Cardiac muscle cell (in vitro differentiated cells and primary cell): ENCODE measurements at regions not wholly inside any gene's neighbourhood (a gene's known extent, or its start where the extent isn't known, plus 50 kb on each side); places are given as distances from the start of the nearest gene placed in this dataset.
"Not testable (repeated sequence)": the region's sequence is repeated elsewhere in the genome, so short reads cannot be mapped to it uniquely, and the experiment has no call there.

ENCODE experiments used
- DNase-seq, 2 donors: peaks; one replicate each; pipeline versions ENCODE4 v3.0.0 to v3.0.0-alpha.2; 2010 to 2017; ENCODE audit warnings: low read depth in 1 of 2, low spot score in 1 of 2
- H3K27ac ChIP-seq: fragments of 200-600 bp; sonication (generic); 2 replicates; pipeline ENCODE4 v1.5.1; 2016
- H3K27me3 ChIP-seq: fragments of 200-600 bp; sonication (generic); 2 replicates; pipeline ENCODE4 v1.6.0; 2016; ENCODE audit warnings: control low read depth
- H3K36me3 ChIP-seq: fragments of 200-600 bp; sonication (generic); 2 replicates; pipeline ENCODE4 v1.5.1; 2016; ENCODE audit warnings: control low read depth
- H3K4me1 ChIP-seq: fragments of 200-600 bp; sonication (generic); 2 replicates; pipeline ENCODE4 v1.8.1; 2017; ENCODE audit warnings: low read depth, mild to moderate bottlenecking, mixed run types
- H3K4me3 ChIP-seq: fragments of 200-600 bp; sonication (generic); 2 replicates; pipeline ENCODE4 v1.5.1; 2016; ENCODE audit warnings: mild to moderate bottlenecking
- H3K9me3 ChIP-seq: fragments of 200-600 bp; sonication (generic); 2 replicates; pipeline ENCODE4 v1.5.1; 2017; ENCODE audit warnings: low read depth, mild to moderate bottlenecking, control low read depth
- TF ChIP-seq, protein P1 (sequence below): IDR thresholded peaks from 2 replicates; pipeline ENCODE4 v1.5.1; 2012; ENCODE audit warnings: low read depth, mild to moderate bottlenecking, low read length

- not testable (repeated sequence) for DNase-seq, H3K27me3 ChIP-seq, H3K27ac ChIP-seq, H3K4me1 ChIP-seq, H3K9me3 ChIP-seq, H3K36me3 ChIP-seq, H3K4me3 ChIP-seq
Observed at GRCh38 chr7:56697058-56697457, 435.2 kb downstream of the ZNF479 start.

- H3K27me3 ChIP-seq, result no peaks in the 10 kb centered on the region
- no peaks in the 10 kb centered on the region for H3K36me3 ChIP-seq
- no peak for DNase-seq
- no peak overlapping the region for H3K27ac ChIP-seq
- no peaks in the 10 kb centered on the region for H3K4me1 ChIP-seq
- TF ChIP-seq, protein P1, sequence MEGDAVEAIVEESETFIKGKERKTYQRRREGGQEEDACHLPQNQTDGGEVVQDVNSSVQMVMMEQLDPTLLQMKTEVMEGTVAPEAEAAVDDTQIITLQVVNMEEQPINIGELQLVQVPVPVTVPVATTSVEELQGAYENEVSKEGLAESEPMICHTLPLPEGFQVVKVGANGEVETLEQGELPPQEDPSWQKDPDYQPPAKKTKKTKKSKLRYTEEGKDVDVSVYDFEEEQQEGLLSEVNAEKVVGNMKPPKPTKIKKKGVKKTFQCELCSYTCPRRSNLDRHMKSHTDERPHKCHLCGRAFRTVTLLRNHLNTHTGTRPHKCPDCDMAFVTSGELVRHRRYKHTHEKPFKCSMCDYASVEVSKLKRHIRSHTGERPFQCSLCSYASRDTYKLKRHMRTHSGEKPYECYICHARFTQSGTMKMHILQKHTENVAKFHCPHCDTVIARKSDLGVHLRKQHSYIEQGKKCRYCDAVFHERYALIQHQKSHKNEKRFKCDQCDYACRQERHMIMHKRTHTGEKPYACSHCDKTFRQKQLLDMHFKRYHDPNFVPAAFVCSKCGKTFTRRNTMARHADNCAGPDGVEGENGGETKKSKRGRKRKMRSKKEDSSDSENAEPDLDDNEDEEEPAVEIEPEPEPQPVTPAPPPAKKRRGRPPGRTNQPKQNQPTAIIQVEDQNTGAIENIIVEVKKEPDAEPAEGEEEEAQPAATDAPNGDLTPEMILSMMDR, result no peak
- no peaks in the 10 kb centered on the region for H3K9me3 ChIP-seq
- H3K4me3 ChIP-seq, result no peak overlapping the region
Observed at GRCh38 chr7:56686276-56686859, 445.9 kb downstream of the ZNF479 start.

DNA sequence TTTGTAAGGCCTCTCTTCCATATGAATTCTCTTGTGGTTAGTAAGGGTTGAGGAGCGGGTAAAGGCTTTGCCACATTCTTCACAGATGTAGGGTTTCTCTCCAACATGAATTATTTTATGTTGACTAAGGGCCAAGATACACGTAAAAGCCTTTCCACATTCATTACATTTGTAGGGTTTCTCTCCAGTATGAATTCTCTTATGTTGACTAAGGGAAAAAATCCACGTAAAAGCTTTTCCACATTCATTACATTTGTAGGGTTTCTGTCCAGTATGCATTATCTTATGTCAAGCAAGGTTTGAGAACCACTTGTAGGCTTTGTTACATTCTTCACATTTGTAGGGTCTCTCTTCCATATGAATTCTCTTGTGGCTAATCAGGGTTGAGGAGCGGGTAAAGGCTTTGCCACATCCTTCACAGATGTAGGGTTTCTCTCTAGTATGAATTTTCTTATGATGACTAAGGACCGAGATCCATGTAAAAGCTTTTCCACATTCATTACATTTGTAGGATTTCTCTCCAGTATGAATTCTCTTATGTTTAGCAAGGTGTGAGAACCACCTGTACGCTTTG lies 493.0 kb downstream of the ZNF479 start:
- no peaks in the 10 kb centered on the region for H3K27me3 ChIP-seq
- H3K36me3 ChIP-seq, result no peaks in the 10 kb centered on the region
- TF ChIP-seq, protein P1, result no peak
- no peaks in the 10 kb centered on the region for H3K4me1 ChIP-seq
- H3K9me3 ChIP-seq, result peaks cover 3% of the 10 kb centered on the region
- DNase-seq, result no peak
- no peak overlapping the region for H3K4me3 ChIP-seq
- no peak overlapping the region for H3K27ac ChIP-seq

DNA sequence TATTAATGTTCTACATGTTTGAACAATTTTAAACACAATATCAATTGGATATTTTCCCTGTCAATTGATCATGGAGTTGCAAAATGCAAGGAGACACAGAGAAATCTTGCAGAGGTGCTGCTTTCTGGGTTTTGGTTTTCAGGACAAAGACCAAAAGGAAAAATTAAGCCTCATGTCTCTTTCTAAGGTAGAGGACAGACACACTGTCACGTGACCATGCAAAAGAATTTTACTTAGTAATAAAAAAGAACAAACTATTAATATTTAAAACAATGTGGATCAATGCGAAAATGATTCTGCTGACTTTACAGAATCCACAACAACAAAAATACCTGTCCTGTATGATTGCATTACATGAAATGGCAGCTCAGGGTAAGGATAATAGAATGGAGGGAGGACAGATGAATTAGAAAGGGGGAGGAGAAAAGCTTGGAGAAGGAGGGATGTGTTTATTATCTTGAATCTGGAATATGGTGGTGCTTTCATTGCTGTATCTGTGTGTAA lies 493.7 kb upstream of the NUPR2 start:
- TF ChIP-seq, protein P1, result no peak
- H3K27ac ChIP-seq, result no peak overlapping the region
- H3K27me3 ChIP-seq, result no peaks in the 10 kb centered on the region
- DNase-seq, result no peak
- no peaks in the 10 kb centered on the region for H3K36me3 ChIP-seq
- H3K4me3 ChIP-seq, result no peak overlapping the region
- peaks cover 2% of the 10 kb centered on the region for H3K9me3 ChIP-seq
- H3K4me1 ChIP-seq, result no peaks in the 10 kb centered on the region

DNA sequence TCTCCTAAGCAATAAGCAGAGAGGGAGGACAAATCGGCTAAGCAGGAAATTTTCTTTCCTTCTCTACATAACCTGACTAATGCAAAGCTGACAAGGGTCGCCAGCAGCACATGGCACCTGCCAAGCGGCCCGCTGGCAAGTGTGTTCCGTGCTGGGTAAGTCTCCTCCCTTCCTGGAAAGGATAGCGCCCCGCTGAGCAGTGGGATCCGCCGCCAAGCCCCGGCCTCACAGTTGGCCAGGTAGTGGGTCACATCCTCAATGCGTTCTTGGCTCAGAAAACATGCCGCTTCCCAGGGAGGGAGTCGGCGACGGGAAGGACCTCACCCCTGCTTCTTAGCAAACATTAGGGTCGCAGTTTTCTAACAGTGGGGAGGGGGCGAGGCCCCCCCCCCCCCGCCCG lies 488.9 kb upstream of the NUPR2 start:
- Histone ChIP-seq H3K27ac (no peak overlapping the region), H3K4me1 (no peaks in the 10 kb centered on the region), H3K4me3 (no peak overlapping the region), H3K9me3 (no peaks in the 10 kb centered on the region), H3K36me3 (no peaks in the 10 kb centered on the region), H3K27me3 (no peaks in the 10 kb centered on the region)
- TF ChIP-seq, protein P1, result no peak
- DNase-seq, result no peak

GRCh38 chr7:56578612-56579011 lies 462.4 kb upstream of the NUPR2 start:
- TF ChIP-seq, protein P1, result no peak
- no peaks in the 10 kb centered on the region for H3K36me3 ChIP-seq
- no peak for DNase-seq
- H3K4me1 ChIP-seq, result no peaks in the 10 kb centered on the region
- H3K9me3 ChIP-seq, result peaks cover under 1% of the 10 kb centered on the region
- no peak overlapping the region for H3K4me3 ChIP-seq
- no peaks in the 10 kb centered on the region for H3K27me3 ChIP-seq
- H3K27ac ChIP-seq, result no peak overlapping the region
